ENCODE measurements at regions not wholly inside any gene's neighbourhood (a gene's known extent, or its start where the extent isn't known, plus 50 kb on each side); places are given as distances from the start of the nearest gene placed in this dataset.

DNA sequence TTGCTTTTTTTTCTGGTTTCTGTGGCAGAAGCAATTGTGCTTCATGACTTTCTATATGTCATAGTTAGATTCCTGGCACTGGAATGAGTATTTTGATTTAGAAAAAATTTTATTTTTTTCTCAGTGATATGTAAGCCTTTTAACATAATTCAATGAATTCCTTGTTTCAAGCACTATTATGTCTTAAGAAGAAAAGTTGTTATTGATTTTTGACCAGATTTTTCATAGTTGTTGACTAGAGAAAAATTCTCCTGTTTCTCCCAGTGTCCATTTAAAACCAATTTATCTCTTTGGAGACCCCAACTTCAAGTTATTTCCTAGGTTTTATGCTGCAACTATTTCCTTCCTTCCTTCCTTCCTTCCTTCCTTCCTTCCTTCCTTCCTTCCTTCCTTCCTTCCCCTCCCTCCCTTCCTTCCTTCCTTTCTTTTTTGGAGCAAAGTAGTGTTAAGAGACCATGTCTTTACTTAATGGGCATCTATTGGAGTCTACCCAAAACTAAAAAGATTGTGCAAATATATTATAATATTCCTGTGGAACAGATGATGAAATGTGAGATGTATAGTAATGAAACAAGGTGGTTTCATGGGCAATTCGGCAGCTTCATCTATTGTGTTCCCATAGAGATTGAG is 346.9 kb downstream of the RNF144B start:
- Histone ChIP-seq H2AFZ (ENCODE audit: low read length) (no peak overlapping the region), H3K79me2 (ENCODE audit: insufficient read depth, low read length) (no peaks in the 10 kb centered on the region), H3K36me3 (ENCODE audit: insufficient read depth, low read length) (no peaks in the 10 kb centered on the region), H3K9me3 (ENCODE audit: low read length) (no peaks in the 10 kb centered on the region), H3K27ac (ENCODE audit: low read depth, low read length, poor library complexity, severe bottlenecking) (no peak overlapping the region), H4K20me1 (ENCODE audit: insufficient read depth, low read length) (no peaks in the 10 kb centered on the region), H3K9ac (ENCODE audit: low read length) (no peak overlapping the region), H3F3A (ENCODE audit: insufficient read depth, low read length) (no peaks in the 10 kb centered on the region), H3K4me3 (ENCODE audit: low read depth, low read length, poor library complexity, severe bottlenecking) (no peak overlapping the region), H3K27me3 (ENCODE audit: insufficient read depth, low read length) (no peaks in the 10 kb centered on the region), H3K4me1 (ENCODE audit: insufficient read depth, low read length, severe bottlenecking) (no peaks in the 10 kb centered on the region), H3K4me2 (ENCODE audit: low read length) (no peak overlapping the region), H3K9me2 (ENCODE audit: low read depth, low read length) (no peaks in the 10 kb centered on the region; the same call in 1 of the 2 replicates)
- no peak for TF ChIP-seq EZH2 (IDR thresholded peaks at IDR 0.05; ENCODE audit: borderline replicate concordance, low read length)
- TF ChIP-seq, protein P1, sequence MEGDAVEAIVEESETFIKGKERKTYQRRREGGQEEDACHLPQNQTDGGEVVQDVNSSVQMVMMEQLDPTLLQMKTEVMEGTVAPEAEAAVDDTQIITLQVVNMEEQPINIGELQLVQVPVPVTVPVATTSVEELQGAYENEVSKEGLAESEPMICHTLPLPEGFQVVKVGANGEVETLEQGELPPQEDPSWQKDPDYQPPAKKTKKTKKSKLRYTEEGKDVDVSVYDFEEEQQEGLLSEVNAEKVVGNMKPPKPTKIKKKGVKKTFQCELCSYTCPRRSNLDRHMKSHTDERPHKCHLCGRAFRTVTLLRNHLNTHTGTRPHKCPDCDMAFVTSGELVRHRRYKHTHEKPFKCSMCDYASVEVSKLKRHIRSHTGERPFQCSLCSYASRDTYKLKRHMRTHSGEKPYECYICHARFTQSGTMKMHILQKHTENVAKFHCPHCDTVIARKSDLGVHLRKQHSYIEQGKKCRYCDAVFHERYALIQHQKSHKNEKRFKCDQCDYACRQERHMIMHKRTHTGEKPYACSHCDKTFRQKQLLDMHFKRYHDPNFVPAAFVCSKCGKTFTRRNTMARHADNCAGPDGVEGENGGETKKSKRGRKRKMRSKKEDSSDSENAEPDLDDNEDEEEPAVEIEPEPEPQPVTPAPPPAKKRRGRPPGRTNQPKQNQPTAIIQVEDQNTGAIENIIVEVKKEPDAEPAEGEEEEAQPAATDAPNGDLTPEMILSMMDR (IDR thresholded peaks at IDR 0.05; ENCODE audit: low read length) = no peak

DNA sequence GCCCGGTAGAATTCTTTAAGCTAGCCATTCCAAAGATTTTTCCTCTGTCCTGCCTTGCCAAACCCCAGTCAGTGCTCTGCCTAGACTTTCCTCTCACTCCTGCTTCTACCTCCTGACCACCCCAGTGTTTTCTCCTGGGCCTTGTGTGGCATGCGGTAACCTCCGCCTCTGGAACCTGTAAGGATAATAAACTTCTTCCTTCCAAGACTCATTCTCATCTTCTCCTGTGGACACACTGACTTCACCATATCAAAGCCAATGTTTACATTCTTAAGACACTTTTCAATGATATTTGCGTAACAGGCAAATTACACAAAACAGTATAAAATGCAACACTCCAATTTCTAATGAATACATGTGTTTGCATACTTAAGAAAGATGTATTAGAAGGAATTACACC is 354.6 kb downstream of the RNF144B start:
- Histone ChIP-seq H2AFZ (ENCODE audit: low read length) (no peak overlapping the region), H3K9me2 (ENCODE audit: low read depth, low read length) (no peaks in the 10 kb centered on the region; the same call in 1 of the 2 replicates), H3K79me2 (ENCODE audit: insufficient read depth, low read length) (no peaks in the 10 kb centered on the region), H3K36me3 (ENCODE audit: insufficient read depth, low read length) (no peaks in the 10 kb centered on the region), H3K9ac (ENCODE audit: low read length) (no peak overlapping the region), H3K9me3 (ENCODE audit: low read length) (no peaks in the 10 kb centered on the region), H4K20me1 (ENCODE audit: insufficient read depth, low read length) (no peaks in the 10 kb centered on the region), H3F3A (ENCODE audit: insufficient read depth, low read length) (no peaks in the 10 kb centered on the region), H3K4me3 (ENCODE audit: low read depth, low read length, poor library complexity, severe bottlenecking) (no peak overlapping the region), H3K4me1 (ENCODE audit: insufficient read depth, low read length, severe bottlenecking) (no peaks in the 10 kb centered on the region), H3K4me2 (ENCODE audit: low read length) (no peak overlapping the region), H3K27ac (ENCODE audit: low read depth, low read length, poor library complexity, severe bottlenecking) (no peak overlapping the region), H3K27me3 (ENCODE audit: insufficient read depth, low read length) (no peaks in the 10 kb centered on the region)
- TF ChIP-seq, protein P1 (IDR thresholded peaks at IDR 0.05; ENCODE audit: low read length) = no peak
- no peak for TF ChIP-seq EZH2 (IDR thresholded peaks at IDR 0.05; ENCODE audit: borderline replicate concordance, low read length)

DNA sequence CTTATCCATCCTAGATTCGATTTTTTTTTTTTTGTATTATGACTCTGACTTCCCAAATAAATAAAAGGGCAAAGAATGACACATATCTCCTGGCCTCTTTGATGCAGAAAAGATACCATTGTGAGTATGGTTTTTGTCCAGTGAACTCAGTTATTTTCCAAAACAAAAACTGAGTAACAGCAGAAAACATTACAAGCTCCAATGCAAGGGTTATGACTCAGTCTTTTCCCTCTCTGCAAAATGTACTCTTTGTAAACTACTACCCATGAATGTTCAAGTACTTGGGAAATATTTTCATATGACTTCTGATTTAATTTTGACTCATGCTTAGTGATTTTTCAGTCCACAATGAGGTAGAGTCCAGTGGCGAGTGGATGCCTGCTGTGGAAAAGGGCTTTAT is 355.3 kb downstream of the RNF144B start:
- Histone ChIP-seq H3F3A (ENCODE audit: insufficient read depth, low read length) (no peaks in the 10 kb centered on the region), H2AFZ (ENCODE audit: low read length) (no peak overlapping the region), H4K20me1 (ENCODE audit: insufficient read depth, low read length) (no peaks in the 10 kb centered on the region), H3K36me3 (ENCODE audit: insufficient read depth, low read length) (no peaks in the 10 kb centered on the region), H3K4me3 (ENCODE audit: low read depth, low read length, poor library complexity, severe bottlenecking) (no peak overlapping the region), H3K79me2 (ENCODE audit: insufficient read depth, low read length) (no peaks in the 10 kb centered on the region), H3K27me3 (ENCODE audit: insufficient read depth, low read length) (no peaks in the 10 kb centered on the region), H3K4me2 (ENCODE audit: low read length) (no peak overlapping the region), H3K27ac (ENCODE audit: low read depth, low read length, poor library complexity, severe bottlenecking) (no peak overlapping the region), H3K9me3 (ENCODE audit: low read length) (no peaks in the 10 kb centered on the region), H3K9ac (ENCODE audit: low read length) (no peak overlapping the region), H3K9me2 (ENCODE audit: low read depth, low read length) (no peaks in the 10 kb centered on the region; the same call in 1 of the 2 replicates), H3K4me1 (ENCODE audit: insufficient read depth, low read length, severe bottlenecking) (no peaks in the 10 kb centered on the region)
- TF ChIP-seq EZH2 (IDR thresholded peaks at IDR 0.05; ENCODE audit: borderline replicate concordance, low read length) = no peak
- TF ChIP-seq, protein P1 (IDR thresholded peaks at IDR 0.05; ENCODE audit: low read length) = no peak

All from OCI-LY1 (cell line).